Stomach (tissue), 4 donors: ENCODE measurements at regions not wholly inside any gene's neighbourhood (a gene's known extent, or its start where the extent isn't known, plus 50 kb on each side); places are given as distances from the start of the nearest gene placed in this dataset.

Experiments
- CTCF ChIP-seq, 7 experiments: fragments of 450-650 bp in 4 of 7; fragments of 200-600 bp in 3 of 7; sonication (generic) in 3 of 7; IDR thresholded peaks; one replicate each; pipeline ENCODE4 v1.5.1; 2016 to 2019; ENCODE audit warnings: antibody characterized with exemption in 7 of 7, control low read depth in 2 of 7, mild to moderate bottlenecking in 1 of 7
- EP300 ChIP-seq: sonication (generic); formaldehyde crosslinking; IDR thresholded peaks from one replicate; pipeline ENCODE4 v1.6.1; 2017; ENCODE audit warnings: antibody characterized with exemption
- POLR2A ChIP-seq, 4 donors: fragments of 450-650 bp; IDR thresholded peaks; one replicate each; pipeline ENCODE4 v1.6.1; 2016; ENCODE audit warnings: antibody characterized with exemption in 4 of 4, control low read depth in 2 of 4, mild to moderate bottlenecking in 1 of 4, moderate library complexity in 1 of 4
- POLR2AphosphoS5 ChIP-seq, 3 donors: sonication (generic); formaldehyde crosslinking; IDR thresholded peaks; one replicate each; pipeline ENCODE4 v1.6.1; 2016; ENCODE audit warnings: antibody characterized with exemption in 3 of 3

DNA sequence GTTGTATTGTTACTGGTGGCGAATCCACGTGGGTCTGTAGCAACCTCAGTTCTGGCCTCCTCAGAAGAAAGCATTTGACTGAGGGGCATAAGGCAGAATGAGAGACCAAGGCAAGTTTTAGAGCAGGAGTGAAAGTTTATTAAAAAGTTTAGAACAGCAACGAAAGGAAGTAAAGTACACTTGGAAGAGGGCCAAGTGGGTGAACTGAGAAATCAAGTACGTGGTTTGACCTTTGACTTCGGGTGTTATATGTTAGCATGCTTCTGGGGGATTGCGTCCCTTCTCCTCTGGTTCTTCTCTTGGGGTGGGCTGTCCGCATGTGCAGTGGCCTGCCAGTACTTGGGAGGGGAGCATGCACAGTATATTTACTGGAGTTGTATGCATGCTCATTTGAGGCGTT lies 232.7 kb upstream of the GATB start:
- TF ChIP-seq POLR2A (IDR thresholded peaks at IDR 0.05) (no peak), CTCF (IDR thresholded peaks at IDR 0.05) (no peak), POLR2AphosphoS5 (IDR thresholded peaks at IDR 0.05) (no peak), EP300 (no peak)
